SK-N-MC (cell line): ENCODE measurements at regions not wholly inside any gene's neighbourhood (a gene's known extent, or its start where the extent isn't known, plus 50 kb on each side); places are given as distances from the start of the nearest gene placed in this dataset.
"Not testable (repeated sequence)": the region's sequence is repeated elsewhere in the genome, so short reads cannot be mapped to it uniquely, and the experiment has no call there.

Source experiments
- EZH2 ChIP-seq: fragments of 200-600 bp; sonication (generic); IDR thresholded peaks from one replicate; pipeline ENCODE4 v1.6.1; 2017; ENCODE audit warnings: antibody characterized with exemption
- FOXP2 ChIP-seq: optimal IDR thresholded peaks from 2 replicates; pipeline ENCODE3; 2011; ENCODE audit warnings: mild to moderate bottlenecking, moderate library complexity; ENCODE audit not compliant: insufficient read depth; ENCODE audit errors: extremely low read length, control extremely low read depth
- POLR2AphosphoS5 ChIP-seq: IDR thresholded peaks from 2 replicates; pipeline ENCODE4 v1.6.1; 2012; ENCODE audit warnings: mild to moderate bottlenecking, low read depth, low read length, borderline replicate concordance

DNA sequence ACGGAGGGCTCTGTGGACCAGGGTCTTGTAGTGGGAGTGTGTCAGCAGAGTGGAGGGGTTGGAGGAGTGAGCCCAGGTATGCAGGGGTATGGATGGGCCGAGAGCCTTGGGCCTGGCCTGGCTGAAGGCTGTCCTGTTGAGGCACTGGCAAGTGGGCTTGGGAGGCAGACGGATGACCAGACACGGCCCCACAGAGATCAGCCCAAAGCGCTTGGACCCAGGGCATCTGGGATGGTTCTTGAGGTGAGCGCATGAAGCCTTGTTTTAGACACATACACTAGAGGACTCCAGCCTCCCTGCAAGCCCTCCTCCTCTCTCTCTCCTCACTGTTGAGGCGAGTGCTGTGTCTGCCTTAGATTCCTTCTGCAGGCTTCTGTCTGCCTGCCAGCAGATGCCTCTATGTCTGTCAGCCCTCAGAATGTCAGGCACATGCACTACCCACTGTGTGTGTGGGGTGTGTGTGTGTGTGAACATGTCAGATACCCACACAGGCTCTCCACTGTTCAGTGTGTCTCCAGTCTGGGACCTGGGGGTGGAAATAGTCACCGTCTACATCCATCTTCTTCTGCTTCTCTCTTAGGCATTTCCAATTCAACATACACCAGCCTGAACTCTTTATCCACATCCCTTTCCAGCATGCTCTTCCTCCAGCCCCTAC is 218.0 kb upstream of the PLGLB1 start:
- not testable (repeated sequence) for TF ChIP-seq POLR2AphosphoS5, EZH2, FOXP2
